8988T (cell line): ENCODE measurements at regions not wholly inside any gene's neighbourhood (a gene's known extent, or its start where the extent isn't known, plus 50 kb on each side); places are given as distances from the start of the nearest gene placed in this dataset.
"Not testable (repeated sequence)": the region's sequence is repeated elsewhere in the genome, so short reads cannot be mapped to it uniquely, and the experiment has no call there.

Experiments
- DNase-seq: peaks from one replicate; pipeline ENCODE4 v3.0.0; 2011

DNA sequence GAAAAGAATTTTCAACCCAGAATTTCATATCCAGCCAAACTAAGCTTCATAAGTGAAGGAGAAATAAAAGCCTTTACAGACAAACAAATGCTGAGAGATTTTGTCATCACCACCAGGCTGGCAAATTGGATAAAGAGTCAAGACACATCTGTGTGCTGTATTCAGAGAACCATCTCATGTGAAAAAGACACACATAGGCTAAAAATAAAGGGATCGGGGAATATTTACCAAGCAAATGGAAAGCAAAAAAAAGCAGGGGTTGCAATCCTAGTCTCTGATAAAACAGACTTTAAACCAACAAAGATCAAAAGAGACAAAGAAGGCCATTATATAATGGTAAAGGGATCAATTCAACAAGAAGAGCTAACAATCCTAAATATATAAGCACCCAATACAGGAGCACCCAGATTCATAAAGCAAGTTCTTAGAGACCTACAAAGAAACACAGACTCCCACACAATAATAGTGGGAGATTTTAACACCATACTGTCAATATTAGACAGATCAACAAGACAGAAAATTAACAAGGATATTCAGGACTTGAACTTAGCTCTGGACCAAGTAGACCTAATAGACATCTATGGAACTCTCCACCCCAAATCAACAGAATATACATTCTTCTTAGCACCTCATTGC lies 55.9 kb upstream of the ACSM6 start:
- DNase-seq: not testable (repeated sequence)

DNA sequence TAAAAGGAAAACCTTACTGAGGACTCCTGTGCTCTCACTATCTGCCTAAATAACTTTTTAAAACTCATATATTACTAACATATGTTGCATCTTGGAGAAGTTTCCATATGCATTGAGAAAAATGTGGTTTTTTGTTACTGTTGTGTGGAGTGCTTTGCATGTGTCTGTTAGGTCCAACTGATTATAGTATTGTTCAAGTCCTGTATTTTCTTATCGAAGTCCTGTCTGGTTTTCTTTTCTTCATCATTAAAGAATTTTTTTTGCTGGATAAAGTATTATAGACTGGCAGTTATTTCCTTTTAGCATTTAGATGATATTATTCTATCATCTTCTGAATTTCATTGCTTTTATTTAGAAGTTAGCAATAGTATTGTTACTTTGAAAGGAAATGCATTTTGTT lies 59.5 kb upstream of the ACSM6 start:
- no peak for DNase-seq

- no peak for DNase-seq
Measured at GRCh38 chr10:95133997-95134396, 60.0 kb upstream of the ACSM6 start.

- DNase-seq: peak; percentile 11
Measured at GRCh38 chr10:95133016-95133752, 60.9 kb upstream of the ACSM6 start.

DNA sequence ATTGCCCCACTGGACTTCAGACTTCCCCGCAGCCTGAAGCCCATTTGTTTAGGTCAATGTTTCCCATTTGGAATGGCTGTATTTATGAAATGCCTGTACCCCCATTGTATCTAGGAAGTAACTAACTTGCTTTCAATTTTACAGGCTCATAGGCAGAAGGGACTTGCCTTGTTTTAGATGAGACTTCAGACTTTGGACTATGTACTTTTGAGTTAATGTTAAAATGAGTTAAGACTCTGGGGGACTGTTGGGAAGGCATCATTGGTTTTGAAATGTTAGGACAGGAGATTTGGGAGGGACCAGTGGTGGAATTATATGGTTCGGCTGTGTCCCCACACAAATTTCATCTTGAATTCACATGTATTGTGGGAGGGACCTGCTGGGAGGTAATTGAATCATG lies 61.1 kb upstream of the CYP2C8 start:
- not testable (repeated sequence) for DNase-seq

DNA sequence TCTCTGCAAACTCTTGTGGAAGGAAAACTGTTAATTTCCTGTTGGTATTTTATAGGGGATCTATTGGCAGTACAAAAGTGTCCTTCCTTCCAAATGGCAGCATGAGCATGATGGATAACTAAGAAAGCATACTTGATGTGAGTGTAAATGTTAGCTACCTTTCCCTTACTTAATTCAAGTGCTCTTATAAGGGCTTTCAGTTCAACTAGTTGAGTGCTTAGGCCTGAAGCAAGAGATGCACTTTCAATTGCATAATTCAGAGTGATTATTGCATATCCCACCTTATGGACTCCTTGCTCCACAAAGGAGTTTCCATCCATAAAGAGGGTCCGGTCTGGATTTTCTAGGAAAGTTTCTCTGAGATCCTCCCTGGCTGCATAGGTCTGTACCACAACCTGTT lies 56.3 kb upstream of the CYP2C8 start:
- DNase-seq: no peak

- DNase-seq: no peak
Measured at GRCh38 chr10:95122736-95123135, 53.4 kb upstream of the CYP2C8 start.

- no peak for DNase-seq
Measured at GRCh38 chr10:95121904-95122303, 52.6 kb upstream of the CYP2C8 start.
